NCI-H128 (cell line): ENCODE measurements at regions not wholly inside any gene's neighbourhood (a gene's known extent, or its start where the extent isn't known, plus 50 kb on each side); places are given as distances from the start of the nearest gene placed in this dataset.
"Not testable (repeated sequence)": the region's sequence is repeated elsewhere in the genome, so short reads cannot be mapped to it uniquely, and the experiment has no call there.

Experiments
- DNase-seq: peaks from one replicate; lab custom pipeline; 2025; ENCODE audit not compliant: unreplicated experiment; lab: John Stamatoyannopoulos, UW

DNA sequence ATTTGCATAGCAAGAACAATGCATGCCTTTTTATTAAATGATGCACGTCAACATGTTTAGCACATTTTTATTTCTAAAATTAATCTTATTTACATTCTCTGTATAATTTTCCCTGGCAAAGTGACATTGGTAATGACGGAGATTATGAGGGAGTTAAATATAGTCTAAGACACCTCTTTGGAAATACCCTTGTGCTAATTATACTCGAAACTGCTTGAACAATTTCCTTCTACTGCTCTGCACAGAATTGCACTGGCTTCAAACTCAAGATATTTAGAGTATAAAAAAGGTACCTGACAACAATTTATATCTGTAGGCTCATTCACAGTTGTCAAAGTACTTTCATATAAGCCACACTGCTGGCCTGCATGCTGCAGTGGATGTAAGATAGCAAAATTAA lies 602.7 kb downstream of the NXPH1 start:
- DNase-seq = no peak

DNA sequence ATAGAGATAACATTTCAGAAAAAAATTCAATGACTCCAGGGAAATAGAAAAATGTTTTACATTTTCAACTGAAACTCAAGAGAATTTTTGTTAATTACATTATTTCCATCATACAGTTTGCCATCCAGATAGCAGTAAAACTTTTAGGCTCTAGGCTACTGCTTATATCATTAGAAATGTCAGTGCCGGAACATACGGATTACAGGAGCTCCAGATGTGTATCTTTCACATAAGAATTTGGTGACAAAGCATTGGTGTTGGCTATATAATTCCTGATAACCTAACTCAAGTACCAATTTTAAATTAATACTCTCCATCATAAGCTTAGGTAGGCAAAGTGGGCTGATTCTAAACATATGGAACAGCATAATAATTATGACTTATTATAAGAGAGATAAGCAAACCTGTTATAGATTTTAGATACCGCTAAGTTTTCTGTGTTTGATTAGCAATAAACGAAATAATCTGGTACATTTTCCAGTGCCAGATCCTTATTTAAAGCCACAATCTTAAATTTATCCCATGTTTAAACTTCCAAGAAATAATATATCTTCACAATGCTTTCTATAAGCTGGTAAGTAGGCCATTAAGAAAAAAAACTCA lies 637.9 kb downstream of the NXPH1 start:
- no peak for DNase-seq

DNA sequence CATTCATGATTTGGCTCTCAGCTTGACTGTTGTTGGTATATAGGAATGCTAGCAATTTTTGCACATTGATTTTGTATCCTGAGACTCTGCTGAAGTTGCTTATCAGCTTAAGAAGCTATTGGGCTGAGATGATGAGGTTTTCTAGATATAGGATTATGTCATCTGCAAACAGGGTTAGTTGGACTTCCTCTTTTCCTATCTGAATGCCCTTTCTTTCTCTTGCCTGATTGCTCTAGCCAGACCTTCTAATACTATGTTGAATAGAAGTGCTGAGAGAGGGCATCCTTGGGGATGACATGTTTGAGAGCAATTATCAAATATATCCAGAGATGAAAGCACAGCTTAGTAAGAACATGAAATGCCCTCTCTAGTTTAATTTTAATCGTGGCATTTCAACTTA lies 642.4 kb downstream of the NXPH1 start:
- DNase-seq = not testable (repeated sequence)

DNA sequence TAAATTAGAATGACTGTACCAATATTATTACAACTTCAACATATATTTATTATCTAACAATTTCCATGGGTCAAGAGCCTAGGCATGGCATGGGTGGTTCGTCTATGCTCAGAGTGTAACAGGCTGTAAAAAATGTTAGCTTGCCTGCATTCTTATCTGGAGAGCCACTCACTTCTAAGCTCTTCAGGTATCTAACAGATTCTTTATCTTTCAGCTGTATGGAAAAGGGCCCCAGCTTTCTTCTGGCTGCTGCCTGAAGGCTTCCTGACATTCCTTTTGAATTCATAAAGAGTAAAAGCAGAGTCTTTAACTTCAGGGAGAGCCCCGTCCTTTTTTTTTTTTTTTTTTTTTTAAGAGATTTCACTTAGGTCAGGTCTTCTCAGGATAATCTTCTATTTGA lies 648.8 kb downstream of the NXPH1 start:
- no peak for DNase-seq

DNA sequence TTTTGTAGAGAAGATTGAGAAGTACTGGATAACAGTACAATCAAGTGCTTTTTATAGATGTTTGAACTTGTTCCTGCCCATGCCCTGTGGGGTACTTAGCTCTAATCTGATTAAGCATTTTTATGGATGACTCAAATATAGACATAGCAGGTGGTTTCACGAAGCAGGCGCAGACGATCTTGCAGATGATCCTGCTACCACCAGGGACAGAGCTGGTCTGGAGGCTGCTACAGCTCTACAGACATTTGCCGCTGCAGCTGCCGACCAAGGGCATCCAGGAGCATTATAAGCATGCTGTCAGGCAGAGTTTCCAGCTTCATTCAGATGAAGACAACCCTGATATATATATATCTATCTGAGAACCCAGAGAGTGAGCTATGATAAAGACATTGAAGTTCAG lies 650.4 kb downstream of the NXPH1 start:
- DNase-seq = no peak

DNA sequence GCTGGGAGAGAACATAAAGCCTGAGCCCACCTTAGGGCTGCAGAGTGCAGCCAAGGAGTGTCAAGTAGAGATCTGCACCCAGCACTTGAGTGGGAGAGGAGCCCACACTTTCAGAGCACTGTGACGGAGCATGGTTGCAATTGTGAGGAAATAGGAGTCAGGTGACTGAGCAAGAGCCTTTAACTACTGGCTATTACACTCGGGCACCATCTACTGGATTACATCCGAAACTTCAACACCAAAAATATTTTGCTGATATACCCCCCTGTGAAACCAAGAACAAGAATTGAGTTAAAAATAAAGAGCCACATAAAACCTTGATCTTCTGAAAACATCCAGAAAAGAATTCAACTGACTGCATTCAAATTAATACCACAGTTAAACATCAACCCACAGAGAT lies 657.9 kb downstream of the NXPH1 start:
- no peak for DNase-seq

DNA sequence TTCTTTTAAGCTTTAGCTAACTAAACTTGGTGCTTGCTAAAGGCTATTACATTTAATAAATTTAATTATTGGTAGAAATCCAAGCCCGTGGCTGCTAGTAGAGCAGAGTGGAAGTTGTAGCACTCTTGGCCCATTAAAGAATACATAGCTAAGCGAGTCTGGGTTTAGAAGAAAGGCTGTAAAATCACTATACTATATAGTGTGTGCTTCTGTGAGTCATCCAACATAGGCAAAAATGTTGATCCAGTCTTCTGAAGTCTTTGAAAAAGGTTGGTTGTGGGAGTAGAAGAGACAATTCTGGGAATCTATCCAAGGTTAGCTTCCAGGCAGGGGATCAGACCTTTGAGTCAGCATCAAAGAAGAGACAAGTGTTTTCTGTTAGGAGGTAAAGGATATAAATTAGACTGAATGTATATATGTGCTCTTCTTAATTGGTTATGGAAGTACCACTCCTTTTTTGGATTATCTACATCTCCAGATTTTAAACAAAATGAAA lies 664.2 kb downstream of the NXPH1 start:
- no peak for DNase-seq

DNA sequence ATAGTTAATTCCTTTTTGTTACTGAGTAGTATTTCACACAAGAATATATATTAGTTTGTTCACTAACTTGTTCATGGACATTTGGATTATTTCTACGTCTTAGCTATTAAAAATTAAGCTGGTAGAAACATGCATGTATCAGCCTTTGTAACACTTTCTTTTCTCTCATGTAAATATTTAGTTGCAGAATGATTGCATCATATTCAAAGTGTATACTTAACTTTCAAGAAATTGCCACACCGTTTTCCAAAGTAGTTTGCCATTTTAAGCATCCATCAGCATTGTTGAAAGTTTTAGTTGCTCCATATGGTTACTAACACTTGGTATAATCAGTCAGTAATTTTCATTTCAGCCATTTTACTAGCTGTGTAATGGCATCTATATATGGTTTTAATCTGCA lies 666.9 kb downstream of the NXPH1 start:
- DNase-seq = no peak

DNA sequence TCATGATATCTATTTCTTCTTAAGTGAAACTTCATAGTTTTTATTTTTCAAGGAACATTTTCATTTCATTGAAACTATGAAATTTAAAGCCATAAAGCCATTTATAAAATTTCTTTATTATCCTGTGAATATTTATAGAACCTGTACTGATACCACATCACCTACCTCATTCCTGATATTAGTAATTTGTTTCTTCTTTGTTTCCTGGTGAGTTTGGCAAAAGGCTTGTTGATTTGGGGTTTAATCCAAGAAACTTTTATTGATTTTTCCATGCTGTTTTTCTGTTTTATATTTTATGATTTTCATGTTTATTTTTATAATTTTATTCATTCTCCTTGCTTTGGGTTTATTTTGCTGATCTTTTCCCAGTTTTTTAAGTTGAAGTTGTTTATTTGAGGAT lies 669.4 kb downstream of the NXPH1 start:
- no peak for DNase-seq

DNA sequence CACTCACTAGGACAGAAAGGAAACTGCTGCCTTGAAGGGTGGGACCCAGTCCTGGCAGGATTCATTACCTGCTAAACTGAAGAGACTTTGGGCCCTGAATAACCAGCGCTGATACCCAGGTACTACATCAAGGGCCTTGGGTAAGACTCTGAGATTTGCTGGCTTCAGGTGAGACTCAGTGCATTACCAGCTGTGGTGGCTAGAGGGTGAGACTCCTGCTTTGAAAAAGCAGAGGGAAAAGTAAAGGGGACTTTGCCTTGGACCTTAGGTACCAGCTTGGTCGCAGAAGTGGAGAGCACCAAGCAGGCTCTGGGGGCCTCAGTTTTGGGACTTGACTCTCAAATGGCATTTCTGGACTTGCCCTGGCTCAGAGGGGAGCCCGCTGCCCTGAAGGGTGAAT lies 673.3 kb downstream of the NXPH1 start:
- no peak for DNase-seq

DNA sequence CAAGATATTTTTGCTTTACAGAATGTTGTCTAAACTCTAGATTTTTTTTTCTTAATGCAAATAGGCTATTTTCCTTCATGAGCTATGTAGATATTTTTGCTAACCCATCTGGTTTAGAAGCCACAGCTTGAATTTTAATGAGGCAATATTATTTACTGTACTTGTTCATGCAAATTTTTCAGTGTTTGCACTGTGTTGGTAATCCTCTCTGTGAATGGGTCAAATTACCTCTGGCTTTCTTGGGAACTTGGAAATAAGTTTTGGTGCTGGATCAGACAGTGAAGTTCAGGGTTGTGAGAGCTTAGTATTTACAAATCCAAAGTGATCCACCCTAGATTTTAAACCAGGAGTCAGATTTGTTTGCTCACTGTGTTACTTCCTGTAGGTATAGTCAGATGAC lies 686.9 kb downstream of the NXPH1 start:
- DNase-seq = no peak

DNA sequence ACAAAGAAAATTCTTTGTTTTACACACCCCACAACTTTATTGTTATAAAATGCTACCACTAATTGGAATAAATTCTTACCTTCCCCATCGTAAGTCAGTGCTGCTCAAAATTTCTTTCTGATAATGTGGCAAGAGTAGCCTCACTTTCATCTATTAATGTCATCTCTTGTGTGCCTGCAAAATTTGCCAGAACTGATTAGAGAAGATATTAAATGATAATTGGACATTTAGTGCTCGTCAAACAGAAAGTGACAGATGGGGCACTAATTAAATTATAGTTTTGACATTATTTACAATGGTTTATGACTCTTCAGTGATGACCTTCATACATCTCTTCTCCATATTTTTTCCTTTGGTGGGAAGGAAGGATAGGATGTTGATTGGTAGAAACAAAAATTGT lies 690.9 kb downstream of the NXPH1 start:
- no peak for DNase-seq

DNA sequence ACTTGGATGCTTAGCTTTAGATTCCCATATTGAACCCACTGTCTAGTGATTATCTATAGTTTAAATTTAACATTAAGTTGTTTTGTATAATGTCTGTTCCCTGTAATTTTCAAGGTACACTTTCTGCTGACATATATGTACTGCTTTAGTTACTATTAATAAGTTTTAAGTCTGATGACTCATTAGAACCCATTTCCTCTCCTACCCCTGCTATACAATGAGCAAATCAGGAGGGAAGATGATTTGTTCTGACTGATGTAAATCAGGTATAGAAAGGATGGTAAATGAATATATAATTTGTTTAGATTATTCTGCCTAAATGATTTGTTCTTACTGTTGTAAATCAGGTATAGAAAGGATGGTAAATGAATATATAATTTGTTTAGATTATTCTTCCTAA lies 691.8 kb downstream of the NXPH1 start:
- DNase-seq = no peak

DNA sequence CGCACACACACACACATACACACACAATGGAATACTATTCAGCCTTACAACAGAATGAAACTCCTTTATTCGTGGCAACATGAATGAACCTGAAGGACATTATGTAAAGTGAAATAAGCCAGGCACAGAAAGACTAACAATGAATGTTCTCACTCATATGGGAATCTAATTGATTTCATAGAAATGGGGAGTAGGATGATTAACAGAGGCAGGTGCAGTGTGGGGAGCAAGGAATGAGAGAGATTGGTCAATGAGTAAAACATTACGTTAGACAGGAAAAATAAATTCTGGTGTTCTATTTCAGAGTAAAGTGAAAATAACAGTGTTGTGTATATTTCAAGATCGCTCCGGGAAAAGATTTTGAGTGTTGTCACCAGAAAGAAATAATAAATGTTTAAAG lies 694.5 kb downstream of the NXPH1 start:
- no peak for DNase-seq

DNA sequence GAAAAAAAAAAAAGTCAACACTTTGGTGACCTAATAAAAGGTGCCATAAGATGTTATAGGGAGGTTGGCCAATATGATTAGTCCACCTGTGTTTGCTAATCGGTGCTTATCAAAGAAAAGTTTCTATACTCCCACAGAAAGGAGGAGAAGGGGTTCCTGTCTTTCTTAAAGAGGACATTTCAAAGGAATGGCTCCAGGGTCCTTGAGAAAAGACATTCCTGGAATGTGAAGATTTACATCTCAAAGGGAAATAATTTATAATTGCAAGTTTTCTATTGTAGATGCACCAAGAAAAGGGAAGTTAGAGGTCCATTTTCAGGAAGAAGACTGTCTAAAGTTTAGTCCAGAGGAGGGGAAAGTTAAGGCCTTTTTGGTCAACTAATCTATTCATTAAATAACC lies 715.3 kb downstream of the NXPH1 start:
- DNase-seq = no peak

DNA sequence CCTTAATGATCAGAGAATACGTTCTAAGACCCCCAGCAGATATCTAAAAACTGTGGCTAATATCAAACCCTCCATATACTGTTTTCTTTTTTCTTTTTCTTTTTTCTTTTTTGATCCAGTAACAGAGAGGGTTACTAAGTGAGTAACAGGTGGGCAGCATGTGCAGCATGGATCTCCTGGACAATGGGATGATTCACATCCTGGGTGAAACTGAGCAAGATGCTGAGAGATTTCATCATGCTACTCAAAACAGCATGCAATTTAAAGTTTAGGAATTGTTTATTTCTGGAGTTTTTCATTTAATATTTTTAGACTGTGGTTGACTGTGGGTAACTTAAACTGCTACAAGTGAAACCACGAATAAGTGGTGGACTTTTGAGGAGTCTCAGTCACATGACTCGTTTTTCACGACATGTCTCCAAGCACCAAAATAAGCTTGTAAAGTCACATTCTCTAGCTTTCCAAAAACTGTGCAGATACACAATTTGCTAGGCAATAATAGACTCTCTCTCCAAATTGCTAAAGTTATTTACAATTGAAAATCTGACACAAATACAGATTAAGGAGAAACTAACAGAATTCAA lies 716.2 kb downstream of the NXPH1 start:
- DNase-seq = no peak

DNA sequence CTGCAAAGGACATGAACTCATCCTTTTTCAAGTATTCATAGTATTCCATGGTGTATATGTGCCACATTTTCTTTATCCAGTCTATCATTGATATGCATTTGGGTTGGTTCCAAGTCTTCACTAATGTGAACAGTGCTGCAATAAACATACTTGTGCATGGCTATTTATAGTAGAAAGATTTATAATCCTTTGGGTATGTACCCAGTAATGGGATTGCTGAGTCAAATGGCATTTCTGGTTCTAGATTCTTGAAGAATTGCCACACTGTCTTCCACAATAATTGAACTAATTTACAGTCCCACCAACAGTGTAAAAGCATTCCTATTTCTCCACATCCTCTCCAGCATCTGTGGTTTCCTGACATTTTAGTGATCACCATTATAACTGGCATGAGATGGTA lies 730.3 kb downstream of the NXPH1 start:
- DNase-seq = not testable (repeated sequence)

DNA sequence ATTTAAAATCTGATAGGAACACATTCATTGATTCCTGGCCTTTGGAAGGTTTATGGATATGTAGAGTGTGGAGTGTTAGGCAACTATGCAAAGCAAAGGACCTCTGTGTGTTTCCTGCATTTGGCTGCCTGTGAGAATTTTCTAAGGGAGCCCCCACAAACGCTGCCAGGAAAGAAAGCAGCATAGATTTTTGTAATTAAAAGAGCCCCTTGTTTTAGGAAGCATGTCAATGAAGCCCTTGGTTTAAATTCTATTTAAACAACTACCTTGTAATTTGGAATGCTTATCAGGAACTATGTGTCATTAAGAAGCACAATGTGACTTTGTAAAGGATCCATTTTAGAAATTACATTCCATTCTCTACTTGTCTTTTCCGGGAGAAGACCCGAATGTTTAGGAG lies 742.5 kb downstream of the NXPH1 start:
- no peak for DNase-seq

DNA sequence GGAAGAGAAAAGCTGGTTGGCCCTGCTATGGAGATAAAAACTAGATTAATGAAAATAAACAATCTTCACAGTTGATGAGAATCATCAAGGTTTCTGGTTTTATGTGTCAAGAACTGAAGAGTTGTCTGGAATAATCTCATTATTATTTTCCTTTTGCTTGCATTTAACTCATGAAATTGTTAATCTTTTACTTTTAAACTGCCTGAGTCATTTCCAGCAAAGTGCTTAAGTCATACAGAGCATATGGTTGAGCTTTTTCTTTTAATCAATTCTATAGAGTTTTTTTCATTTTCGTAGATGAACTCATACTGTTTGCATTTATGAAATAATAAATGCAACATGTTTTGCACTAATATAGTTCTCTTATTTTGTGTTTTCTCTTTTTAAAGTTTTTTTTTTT lies 747.9 kb downstream of the NXPH1 start:
- no peak for DNase-seq

DNA sequence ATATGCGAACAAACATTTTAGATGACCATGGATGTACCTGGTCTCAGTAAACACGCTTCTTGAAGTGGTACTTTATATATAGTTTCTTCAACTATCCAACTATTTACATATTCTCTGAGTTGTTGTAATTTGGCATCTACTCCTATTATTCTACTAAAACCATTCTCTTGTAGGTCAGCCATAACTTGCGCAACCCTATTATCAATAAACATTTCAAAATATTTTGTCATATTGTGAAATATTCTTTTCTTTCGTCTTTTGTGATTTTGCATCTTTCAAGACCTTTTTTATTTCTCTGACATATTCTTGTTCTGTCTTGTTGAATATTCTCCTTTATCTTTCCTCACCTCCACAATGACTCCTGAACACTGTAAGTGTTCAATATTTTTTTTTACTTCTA lies 753.3 kb downstream of the NXPH1 start:
- DNase-seq = no peak

DNA sequence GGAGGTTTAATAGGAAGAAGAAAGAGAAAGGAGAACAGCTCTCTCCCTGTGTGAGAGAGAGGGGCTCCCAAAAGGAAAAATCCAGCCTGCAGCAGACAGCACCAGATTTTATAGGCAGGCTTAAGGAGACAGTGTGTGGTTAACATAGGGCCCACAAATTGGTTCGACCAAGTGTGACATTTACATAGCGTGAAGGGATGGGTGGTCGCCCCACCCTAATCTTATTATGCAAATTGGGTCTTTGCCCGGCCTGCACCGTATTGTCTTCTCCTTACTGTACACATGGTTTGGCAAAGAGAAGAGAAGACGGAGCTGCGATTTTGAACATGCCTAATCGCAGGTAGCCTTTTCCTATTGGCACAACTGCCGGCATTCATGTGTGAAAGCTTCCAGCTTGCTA lies 756.3 kb downstream of the NXPH1 start:
- no peak for DNase-seq

DNA sequence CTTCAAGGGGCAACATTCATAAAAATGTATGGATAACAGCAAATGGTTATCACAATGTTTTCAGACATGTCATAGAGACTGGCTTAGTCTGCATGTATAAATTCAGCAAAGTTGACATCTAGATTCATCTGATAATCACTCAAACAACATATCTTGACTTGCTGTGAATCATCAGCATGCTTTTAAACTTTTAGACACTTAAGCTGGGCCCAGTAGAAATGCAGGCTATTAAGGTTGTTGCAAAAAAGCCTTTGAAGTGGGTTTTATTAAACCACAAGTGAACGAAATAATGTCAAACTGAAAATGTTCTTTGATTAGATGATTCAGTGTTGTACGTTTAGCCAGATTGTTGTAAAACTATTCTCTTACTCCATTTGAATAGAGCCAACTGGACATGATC lies 759.6 kb downstream of the NXPH1 start:
- no peak for DNase-seq

DNA sequence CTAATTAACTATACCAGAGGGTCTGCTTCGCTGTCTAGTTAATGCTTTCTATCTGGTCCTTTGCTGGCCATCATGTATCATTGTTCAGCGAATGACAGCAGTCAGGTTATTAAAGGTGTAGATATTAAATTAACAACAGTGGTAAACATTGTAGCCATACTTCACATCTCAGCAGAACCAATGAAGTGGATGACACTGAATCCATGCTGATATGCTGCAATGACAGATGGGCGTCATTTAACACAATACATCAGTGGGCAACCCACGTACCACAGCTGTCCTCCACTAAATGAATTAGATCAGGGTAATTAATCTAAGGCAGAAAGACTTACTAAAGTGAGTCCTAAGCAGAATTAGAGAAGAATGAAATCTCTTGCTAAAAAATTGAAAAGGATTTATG lies 767.2 kb downstream of the NXPH1 start:
- DNase-seq = no peak
